ENCODE measurements at regions not wholly inside any gene's neighbourhood (a gene's known extent, or its start where the extent isn't known, plus 50 kb on each side); places are given as distances from the start of the nearest gene placed in this dataset.

GRCh38 chr9:80635065-80635464 lies 1054.3 kb downstream of the TLE1 start:
- no peak for DNase-seq (ENCODE audit: low spot score)

GRCh38 chr9:80632041-80632440 lies 1057.3 kb downstream of the TLE1 start:
- no peak for DNase-seq (ENCODE audit: low spot score)

GRCh38 chr9:80622508-80622907 lies 1050.7 kb downstream of the TLE4 start:
- no peak for DNase-seq (ENCODE audit: low spot score)

- no peak for DNase-seq (ENCODE audit: low spot score)
Measured at GRCh38 chr9:80619356-80619755, 1047.6 kb downstream of the TLE4 start.

- no peak for DNase-seq (ENCODE audit: low spot score)
Measured at GRCh38 chr9:80615964-80616363, 1044.2 kb downstream of the TLE4 start.

- no peak for DNase-seq (ENCODE audit: low spot score)
Measured at GRCh38 chr9:80605793-80606192, 1034.0 kb downstream of the TLE4 start.

- peak; percentile 7 for DNase-seq (ENCODE audit: low spot score)
Measured at GRCh38 chr9:80605129-80605528, 1033.4 kb downstream of the TLE4 start.

- no peak for DNase-seq (ENCODE audit: low spot score)
Measured at GRCh38 chr9:80602291-80602690, 1030.5 kb downstream of the TLE4 start.

- DNase-seq (ENCODE audit: low spot score), result no peak
Measured at GRCh38 chr9:80596579-80596978, 1024.8 kb downstream of the TLE4 start.

GRCh38 chr9:80595192-80595591 lies 1023.4 kb downstream of the TLE4 start:
- DNase-seq (ENCODE audit: low spot score), result no peak

GRCh38 chr9:80592413-80592812 lies 1020.6 kb downstream of the TLE4 start:
- DNase-seq (ENCODE audit: low spot score), result no peak

GRCh38 chr9:80586786-80587330 lies 1015.1 kb downstream of the TLE4 start:
- no peak for DNase-seq (ENCODE audit: low spot score)

- DNase-seq (ENCODE audit: low spot score), result no peak
Measured at GRCh38 chr9:80571953-80572352, 1000.2 kb downstream of the TLE4 start.

- no peak for DNase-seq (ENCODE audit: low spot score)
Measured at GRCh38 chr9:80569236-80569635, 997.5 kb downstream of the TLE4 start.

- no peak for DNase-seq (ENCODE audit: low spot score)
Measured at GRCh38 chr9:80561526-80561925, 989.8 kb downstream of the TLE4 start.

GRCh38 chr9:80560976-80561375 lies 989.2 kb downstream of the TLE4 start:
- no peak for DNase-seq (ENCODE audit: low spot score)

GRCh38 chr9:80557256-80557655 lies 985.5 kb downstream of the TLE4 start:
- no peak for DNase-seq (ENCODE audit: low spot score)

GRCh38 chr9:80556631-80557030 lies 984.9 kb downstream of the TLE4 start:
- DNase-seq (ENCODE audit: low spot score), result no peak

GRCh38 chr9:80555782-80556325 lies 984.1 kb downstream of the TLE4 start:
- no peak for DNase-seq (ENCODE audit: low spot score)

- DNase-seq (ENCODE audit: low spot score), result no peak
Measured at GRCh38 chr9:80554856-80555255, 983.1 kb downstream of the TLE4 start.

GRCh38 chr9:80554301-80554700 lies 982.5 kb downstream of the TLE4 start:
- DNase-seq (ENCODE audit: low spot score), result no peak

GRCh38 chr9:80552931-80553330 lies 981.2 kb downstream of the TLE4 start:
- no peak for DNase-seq (ENCODE audit: low spot score)

- no peak for DNase-seq (ENCODE audit: low spot score)
Measured at GRCh38 chr9:80550181-80550580, 978.4 kb downstream of the TLE4 start.

- DNase-seq (ENCODE audit: low spot score), result no peak
Measured at GRCh38 chr9:80547613-80548012, 975.8 kb downstream of the TLE4 start.

- no peak for DNase-seq (ENCODE audit: low spot score)
Measured at GRCh38 chr9:80540387-80540786, 968.6 kb downstream of the TLE4 start.

All from GM03348 (cell line).